Islet precursor cell (in vitro differentiated cells): ENCODE measurements at regions not wholly inside any gene's neighbourhood (a gene's known extent, or its start where the extent isn't known, plus 50 kb on each side); places are given as distances from the start of the nearest gene placed in this dataset.
"Not testable (repeated sequence)": the region's sequence is repeated elsewhere in the genome, so short reads cannot be mapped to it uniquely, and the experiment has no call there.

Experiments used
- DNase-seq: peaks from one replicate; pipeline ENCODE4 v3.0.0-alpha.2; 2018

GRCh38 chr9:85487872-85488271 lies 253.9 kb downstream of the AGTPBP1 start:
- DNase-seq = no peak

GRCh38 chr9:85484235-85484634 lies 257.5 kb downstream of the AGTPBP1 start:
- no peak for DNase-seq

DNA sequence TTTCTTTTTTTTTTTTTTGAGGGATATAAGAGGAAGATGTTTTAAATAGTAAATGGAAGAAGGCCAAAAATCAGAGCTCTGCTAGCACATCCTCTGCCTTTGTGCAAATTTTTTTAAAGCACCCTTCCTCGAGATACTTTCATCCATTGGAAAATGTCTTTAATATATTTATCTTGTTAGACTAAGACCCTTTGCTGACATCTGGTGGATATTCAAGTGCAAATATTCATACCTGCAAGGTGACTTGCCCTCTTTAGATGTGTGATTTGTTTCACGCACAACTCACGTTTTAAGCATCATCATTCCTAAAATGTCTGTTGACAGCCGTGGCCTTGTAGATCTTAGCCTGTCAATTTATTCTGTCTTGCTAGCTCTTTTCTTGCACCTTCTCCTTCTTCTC lies 258.5 kb downstream of the AGTPBP1 start:
- DNase-seq = no peak

GRCh38 chr9:85479305-85479704 lies 262.4 kb downstream of the AGTPBP1 start:
- no peak for DNase-seq

DNA sequence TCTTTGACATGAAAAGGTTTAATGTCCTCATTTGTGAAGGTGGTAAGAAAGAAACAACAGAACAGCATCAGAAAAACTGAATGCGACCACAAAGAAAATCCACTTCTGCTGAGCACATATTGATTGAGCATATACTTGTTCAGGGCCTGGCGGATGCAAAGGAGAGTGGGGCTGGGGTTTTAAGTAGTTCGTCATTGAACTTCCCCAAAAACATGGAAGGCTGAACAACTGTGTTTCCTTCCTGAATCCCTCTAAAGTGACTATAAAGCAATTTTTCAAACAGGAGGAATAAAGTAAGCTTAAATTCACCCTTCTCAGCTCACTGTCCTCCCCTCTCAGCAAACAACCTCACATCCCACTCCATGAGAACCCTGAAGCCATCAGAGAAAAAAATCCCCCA lies 262.9 kb downstream of the AGTPBP1 start:
- DNase-seq = no peak

DNA sequence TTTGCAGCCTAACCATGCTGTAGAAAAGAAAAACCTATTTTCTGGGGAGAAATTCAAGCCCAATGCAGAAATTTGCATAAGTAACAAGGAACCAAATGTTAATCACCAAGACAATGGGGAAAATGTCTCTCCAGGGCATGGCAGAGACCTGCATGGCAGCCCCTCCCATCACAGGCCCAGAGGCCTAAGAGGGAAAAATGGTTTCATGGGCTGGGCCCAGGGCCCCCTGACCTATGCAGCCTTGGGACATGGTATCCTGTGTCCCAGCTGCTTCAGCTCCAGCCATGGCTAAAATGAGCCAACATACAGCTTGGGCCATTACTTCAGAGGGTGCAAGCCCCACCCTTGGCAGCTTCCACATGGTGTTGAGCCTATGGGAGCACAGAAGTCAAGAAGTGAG lies 266.9 kb downstream of the AGTPBP1 start:
- not testable (repeated sequence) for DNase-seq

- DNase-seq = no peak
Observed at GRCh38 chr9:85471791-85472190, 270.0 kb downstream of the AGTPBP1 start.

DNA sequence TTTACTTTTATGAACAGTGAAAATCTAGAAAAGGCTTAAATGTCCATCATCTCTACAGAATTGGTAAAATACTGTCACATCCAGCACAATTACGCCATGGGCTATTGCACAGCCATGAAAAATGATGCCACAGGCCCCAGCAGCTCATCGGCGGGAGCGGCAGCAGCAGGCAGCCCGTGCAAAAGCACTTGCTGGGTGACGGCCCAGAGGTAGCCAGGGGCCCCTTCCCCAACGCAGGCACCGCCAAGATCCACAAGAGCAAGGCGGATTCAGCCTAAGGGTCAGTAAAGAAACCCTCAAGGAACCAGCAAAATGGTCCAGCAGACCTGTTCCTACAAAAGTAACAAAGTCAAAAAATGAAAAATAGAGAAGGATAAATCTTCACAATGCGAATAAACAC lies 272.7 kb downstream of the AGTPBP1 start:
- DNase-seq = no peak

DNA sequence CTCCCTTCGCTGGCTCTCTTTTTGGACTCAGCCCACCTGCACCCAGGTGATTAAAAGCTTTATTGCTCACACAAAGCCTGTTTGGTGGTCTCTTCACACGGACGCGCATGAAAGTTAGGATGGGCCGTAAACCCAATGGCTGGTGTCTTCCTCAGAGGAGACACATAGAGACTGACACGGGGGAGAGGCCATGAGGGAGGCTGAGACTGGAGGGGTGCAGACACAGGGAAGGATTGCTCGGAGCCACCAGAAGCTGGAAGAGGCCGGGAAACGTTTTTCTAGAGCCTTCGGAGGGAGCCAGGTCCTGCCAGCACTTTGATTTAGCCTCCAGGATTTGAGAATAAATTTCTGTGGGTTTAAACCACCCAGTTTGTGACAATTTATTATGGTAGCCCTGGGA lies 274.9 kb downstream of the AGTPBP1 start:
- no peak for DNase-seq

DNA sequence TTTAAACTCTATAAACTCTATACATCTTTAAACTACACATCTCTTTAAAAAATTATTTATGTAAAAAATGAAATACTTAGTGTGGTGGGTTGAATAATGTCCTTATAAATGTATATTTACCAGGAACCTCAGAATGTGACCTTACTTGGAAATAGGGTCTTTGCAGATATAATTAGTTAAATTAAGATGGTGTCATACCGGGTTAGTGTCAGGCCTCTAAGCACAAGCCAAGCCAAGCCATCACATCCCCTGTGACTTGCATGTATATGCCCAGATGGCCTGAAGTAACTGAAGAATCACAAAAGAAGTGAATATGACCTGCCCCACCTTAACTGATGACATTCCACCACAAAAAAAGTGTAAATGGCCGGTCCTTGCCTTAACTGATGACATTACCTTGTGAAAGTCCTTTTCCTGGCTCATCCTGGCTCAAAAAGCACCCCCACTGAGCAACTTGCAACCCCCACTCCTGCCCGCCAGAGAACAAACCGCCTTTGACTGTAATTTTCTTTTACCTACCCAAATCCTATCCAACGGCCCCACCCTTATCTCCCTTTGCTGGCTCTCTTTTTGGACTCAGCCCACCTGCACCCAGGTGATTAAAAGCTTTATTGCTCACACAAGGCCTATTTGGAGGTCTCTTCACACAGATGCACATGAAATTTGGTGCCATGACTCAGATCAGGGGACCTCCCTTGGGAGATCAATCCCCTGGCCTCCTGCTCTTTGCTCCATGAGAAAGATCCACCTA lies 283.5 kb downstream of the AGTPBP1 start:
- DNase-seq = not testable (repeated sequence)

- DNase-seq = no peak
Observed at GRCh38 chr9:85453850-85454249, 287.9 kb downstream of the AGTPBP1 start.

- DNase-seq = no peak
Observed at GRCh38 chr9:85452841-85453240, 288.9 kb downstream of the AGTPBP1 start.

DNA sequence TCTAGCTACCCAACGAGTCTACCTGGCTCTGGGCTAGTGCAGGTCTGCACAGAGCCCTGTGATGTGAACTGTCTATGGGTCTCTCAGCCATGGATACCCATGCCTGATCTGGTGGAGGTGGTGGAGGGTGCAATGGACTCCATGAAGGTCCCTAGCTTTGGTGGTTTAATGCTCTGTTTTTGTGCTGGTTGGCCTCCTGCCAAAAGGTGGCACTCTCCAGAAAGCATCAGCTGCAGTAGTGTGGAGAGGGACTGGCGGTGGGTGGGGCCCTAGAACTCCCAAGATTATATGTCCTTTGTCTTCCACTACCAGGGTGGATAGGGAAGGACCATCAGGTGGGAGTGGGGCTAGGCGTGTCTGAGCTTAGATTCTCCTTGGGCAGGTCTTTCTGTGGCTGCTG lies 290.1 kb downstream of the AGTPBP1 start:
- DNase-seq = no peak

- DNase-seq = no peak
Observed at GRCh38 chr9:85445887-85446286, 295.9 kb downstream of the AGTPBP1 start.

- DNase-seq = no peak
Observed at GRCh38 chr9:85444243-85444642, 297.5 kb downstream of the AGTPBP1 start.

- no peak for DNase-seq
Observed at GRCh38 chr9:85443190-85443598, 298.6 kb downstream of the AGTPBP1 start.

DNA sequence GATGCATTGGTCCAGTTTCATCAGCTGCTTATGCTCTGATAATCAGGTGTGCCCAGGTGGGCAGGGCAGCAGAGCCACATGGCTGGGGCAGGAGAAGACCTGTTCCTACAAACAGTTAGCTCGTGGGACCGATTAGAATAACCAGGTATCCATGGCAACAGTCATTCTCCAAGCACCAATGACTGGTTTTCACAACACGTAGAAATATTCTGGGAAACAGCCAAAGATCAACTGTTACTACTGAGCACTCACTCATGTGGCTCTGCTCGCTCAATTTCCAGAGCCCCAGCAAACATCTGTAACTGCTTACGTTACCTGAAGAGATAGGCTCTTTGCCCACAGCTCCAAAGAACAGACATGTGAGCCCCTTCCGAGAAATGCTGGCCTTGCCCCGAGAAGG lies 302.0 kb downstream of the AGTPBP1 start:
- DNase-seq = no peak

GRCh38 chr9:85433956-85434355 lies 307.8 kb downstream of the AGTPBP1 start:
- not testable (repeated sequence) for DNase-seq

DNA sequence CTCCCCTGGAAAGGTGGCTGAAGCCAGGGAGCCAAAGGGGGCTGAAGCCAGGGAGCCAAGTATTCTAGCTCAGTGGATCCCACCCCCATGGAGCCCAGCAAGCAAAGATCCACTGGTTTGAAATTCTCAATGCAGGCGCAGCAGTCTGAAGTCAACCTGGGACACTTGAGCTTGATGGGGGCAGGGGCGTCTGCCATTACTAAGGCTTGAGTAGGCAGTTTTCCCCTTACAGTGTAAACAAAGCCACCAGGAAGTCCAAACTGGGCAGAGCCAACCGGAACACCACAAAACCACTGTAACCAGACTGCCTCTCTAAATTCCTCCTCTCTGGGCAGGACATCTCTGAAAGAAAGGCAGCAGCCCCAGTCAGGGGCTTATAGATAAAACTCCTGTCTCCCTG lies 308.2 kb downstream of the AGTPBP1 start:
- DNase-seq = not testable (repeated sequence)

- no peak for DNase-seq
Observed at GRCh38 chr9:85433046-85433445, 308.7 kb downstream of the AGTPBP1 start.

DNA sequence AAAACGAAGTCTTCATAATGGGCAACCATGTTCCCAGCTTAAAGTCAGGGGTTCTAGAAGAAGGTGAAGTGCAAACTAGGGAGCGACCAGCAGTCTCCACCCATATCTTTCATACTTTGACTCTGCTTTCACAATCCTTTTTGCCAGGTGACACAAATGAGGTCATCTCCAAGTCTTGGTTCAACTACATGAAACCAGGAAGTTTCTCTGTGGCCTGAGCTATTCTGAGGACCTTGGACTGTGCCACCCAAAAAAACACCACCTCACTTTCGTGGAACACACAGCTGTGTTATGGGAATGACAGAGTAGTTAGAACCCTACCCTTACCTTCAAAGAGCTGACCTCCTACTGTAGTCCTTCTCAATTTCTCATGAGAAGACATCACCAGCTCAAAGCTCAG lies 309.2 kb downstream of the AGTPBP1 start:
- no peak for DNase-seq

DNA sequence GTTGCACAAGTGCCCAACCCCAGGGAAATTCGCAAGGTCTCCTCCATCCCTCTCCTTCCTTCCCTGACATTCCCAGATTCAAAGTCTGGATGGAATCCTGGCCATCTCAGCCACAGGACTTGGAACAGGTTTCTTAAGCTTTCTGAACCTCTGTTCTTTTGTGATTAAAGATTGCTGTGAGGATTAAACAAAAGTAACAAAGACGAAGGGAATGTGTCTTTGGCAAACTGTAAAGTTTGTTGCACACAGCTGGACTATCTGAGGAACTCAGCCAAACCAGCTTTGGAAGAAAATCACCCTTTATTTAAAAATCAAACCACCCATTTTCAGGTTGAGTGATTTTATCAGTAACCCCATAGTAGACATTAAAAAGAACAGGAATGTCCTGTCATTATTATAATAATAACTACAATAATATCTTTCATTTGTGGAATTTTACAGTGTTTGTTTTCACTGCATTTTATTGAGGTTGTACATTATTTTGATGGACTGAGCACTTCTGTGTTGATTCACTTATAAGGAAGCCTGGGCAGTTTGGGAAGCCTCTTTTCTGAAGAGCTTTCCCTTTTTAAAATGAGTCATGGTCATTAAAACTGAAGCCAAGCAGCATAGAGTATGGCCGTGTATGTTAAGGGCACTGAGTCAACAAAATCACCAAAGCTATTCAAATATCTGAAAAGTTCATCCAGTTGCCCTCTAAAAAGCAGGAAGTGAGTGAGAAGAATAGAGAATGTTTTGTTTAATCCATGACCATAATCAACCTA lies 310.2 kb downstream of the AGTPBP1 start:
- DNase-seq = no peak

DNA sequence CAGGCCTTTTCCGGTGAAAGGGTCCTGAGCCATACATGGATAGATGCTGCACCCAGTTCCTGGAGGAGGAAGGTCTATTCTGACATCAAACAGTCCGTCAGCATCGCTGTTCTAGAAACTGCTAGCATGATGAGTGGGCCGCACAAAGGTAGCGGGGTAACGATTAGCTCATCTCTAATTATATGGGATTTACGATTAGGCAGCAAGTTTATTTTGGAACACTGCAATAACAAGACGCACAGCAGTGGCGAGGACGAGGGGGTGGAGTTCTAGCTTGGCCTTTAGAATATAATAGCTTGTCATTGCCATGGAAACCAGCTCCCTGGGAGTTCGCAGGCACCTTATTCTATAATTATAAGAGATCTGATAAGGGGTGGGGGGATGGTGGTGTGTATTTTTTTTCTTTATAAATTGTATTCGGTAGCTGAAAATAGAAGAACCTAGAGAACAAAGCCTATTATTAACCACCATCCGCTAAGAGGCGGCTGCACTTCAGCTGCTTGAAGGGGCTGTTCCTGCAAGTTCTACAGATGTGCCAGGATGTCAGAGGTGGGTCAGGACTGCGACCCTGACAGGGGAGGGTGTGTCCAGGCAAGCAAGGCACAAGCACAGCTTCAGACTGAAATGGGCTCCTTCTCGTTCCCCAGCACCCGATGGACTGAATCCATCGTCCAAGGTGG lies 311.0 kb downstream of the AGTPBP1 start:
- no peak for DNase-seq

DNA sequence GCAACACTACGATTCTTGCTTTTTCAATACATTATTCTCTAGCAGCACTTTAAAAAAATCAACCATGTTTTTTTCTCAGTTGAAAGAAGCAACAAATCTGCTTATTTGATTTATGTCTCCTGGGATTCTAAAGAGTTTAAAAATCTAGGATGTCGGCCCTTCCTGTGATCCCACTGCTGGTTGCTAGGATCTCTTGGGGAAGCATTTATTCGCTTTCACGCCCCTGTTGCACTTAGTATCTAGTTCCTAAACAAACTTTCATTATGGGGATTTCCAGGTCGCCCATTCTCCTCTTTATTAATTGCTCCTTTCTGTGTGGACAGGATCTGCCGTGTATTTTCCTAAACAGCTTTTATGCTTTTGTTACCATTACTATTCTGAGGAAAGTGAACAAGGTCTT lies 313.5 kb downstream of the AGTPBP1 start:
- DNase-seq = no peak
